ENCODE measurements at regions not wholly inside any gene's neighbourhood (a gene's known extent, or its start where the extent isn't known, plus 50 kb on each side); places are given as distances from the start of the nearest gene placed in this dataset.

DNA sequence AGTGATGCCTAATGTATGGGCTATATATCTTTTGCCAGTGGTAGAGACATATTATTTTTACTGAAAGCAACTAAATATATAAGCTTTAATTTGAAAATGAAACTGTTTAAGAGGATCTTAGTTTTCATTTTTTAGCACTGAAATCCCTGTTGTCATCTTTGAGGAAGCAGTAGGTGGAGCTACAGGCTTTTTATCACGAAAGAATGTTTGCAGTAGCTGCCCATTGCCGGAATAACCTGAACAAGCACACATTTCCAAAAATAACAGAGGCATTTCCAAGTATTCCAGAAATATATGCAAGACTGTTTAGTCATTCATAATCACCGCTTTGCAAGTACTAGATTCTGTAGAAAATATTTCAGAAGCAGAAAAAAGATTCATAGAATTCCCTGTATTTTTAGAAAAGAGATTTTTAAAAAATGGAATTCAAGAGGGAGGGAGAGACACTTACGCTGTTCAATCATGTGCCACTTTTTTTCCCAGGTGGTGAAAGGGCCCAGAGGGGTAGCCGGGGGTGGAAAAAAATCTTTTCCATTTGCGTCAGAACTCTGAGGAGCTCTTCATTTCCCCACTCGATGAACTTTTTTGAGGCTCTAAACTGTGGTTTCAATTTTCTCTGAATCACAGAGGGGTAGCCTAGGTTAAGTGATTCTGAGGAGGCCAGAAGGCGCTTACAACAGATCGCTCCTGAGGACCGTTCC, 142.5 kb upstream of the FERMT1 start:
- in situ Hi-C loops (cut with HindIII; ENCODE audit: low sequenced_read_pairs): loop anchor here (10.0 kb wide), 1 partner anchor 149 kb away; no protein-coding TSS in a partner anchor

GRCh38 chr20:6253396-6253795, 130.6 kb upstream of the FERMT1 start:
- in situ Hi-C loops (cut with HindIII; ENCODE audit: low sequenced_read_pairs): no loop called here

DNA sequence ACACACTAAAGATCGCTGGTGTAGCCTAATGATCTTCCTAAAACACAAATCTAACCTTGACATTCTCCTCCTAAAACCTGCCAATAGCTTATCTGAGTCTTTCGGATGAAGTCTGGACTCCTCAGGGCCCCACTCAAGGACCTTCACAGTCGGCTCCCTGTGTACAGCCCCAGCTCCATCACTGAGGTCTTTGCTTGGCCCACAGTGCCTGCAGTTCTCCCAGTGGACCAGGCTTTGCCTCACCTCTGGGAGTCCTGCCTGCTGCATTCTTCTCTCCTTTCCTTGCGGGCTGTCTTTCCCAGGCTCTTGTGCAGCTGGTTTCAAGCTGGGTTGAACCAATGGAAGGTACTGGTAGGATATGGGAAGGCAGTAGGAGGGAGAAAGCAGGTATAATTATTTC, 122.6 kb upstream of the FERMT1 start:
- in situ Hi-C loops (cut with HindIII; ENCODE audit: low sequenced_read_pairs): no loop called here

DNA sequence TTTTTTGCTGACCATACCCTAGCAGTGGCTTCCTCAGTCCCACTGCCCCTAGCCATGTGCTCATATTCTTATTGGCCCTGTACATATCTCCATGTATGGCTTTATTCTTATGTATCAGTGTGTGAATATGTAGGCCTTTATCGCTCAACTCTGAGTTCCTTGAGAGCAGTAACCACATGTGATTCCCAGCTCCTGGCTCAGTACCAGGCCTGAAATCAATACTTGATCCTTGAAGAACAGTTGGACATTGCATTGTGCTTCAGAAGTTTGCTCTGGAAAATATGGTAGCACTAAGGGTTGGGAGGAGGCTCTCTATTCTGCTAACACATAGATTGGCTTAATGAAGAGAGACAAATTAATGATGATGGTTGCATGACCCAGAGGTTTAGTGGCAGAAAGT, 118.8 kb upstream of the FERMT1 start:
- in situ Hi-C loops (cut with HindIII; ENCODE audit: low sequenced_read_pairs): no loop called here

- in situ Hi-C loops (cut with HindIII; ENCODE audit: low sequenced_read_pairs): no loop called here
Observed at GRCh38 chr20:6240059-6240458, 117.2 kb upstream of the FERMT1 start.

DNA sequence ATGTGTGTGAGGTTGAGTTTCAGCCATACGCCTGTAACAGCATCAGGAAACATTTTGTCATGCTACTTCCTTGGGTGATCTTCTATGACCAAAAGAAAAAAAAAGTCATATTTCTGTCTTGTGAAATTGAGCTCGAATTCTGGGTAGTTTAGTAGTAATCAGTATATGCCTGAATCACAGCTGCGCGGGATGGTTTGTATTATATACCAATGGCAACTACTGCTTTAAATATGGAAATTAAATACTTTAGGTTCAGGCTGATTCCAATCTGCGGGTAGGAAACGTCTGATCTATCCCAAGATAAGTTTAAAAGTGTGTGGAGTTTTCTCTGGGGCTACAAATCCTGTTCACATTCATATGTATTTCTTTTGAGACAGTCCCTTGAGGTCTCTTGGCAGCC, 115.6 kb upstream of the FERMT1 start:
- in situ Hi-C loops (cut with HindIII; ENCODE audit: low sequenced_read_pairs): no loop called here

DNA sequence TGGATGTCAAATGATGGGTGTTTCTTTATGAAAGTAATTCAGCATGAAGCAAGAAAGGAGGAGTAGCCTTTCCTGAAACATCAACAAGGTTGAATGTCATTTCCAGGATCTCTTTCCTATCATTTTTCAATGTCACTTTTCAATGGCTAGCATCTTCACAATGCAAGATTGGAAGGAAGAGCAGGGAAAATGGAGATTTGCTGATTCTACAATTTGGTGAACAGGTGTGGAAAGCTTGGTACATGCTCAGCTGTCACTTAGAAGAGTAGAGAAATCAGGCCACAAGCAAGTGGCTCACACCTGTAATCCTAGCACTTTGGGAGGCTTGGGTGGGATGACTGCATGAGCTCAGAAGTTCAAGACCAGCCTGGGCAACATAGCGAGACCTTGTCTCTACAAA, 112.7 kb upstream of the FERMT1 start:
- in situ Hi-C loops (cut with HindIII; ENCODE audit: low sequenced_read_pairs): no loop called here

DNA sequence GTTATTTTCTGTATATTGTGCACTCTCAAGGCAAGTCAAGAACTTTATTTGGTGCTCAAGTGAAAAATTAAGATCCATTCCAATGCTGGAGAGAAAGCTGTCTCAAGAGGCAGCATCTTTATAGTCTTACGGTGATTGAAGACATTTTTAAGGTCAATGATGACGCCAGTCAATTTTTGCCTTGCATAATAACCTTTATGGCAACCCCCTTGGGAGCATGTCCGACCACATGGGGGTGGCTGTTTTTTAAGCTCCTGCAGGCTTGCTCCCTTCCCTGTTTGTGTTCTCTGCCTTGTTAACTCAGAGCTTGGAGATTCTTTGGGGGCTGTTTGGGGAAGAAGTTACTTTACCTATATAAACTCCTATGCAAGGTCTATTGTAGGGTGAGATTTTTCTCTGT, 109.6 kb upstream of the FERMT1 start:
- in situ Hi-C loops (cut with HindIII; ENCODE audit: low sequenced_read_pairs): no loop called here

- in situ Hi-C loops (cut with HindIII; ENCODE audit: low sequenced_read_pairs): no loop called here
Observed at GRCh38 chr20:6231556-6231955, 108.7 kb upstream of the FERMT1 start.

DNA sequence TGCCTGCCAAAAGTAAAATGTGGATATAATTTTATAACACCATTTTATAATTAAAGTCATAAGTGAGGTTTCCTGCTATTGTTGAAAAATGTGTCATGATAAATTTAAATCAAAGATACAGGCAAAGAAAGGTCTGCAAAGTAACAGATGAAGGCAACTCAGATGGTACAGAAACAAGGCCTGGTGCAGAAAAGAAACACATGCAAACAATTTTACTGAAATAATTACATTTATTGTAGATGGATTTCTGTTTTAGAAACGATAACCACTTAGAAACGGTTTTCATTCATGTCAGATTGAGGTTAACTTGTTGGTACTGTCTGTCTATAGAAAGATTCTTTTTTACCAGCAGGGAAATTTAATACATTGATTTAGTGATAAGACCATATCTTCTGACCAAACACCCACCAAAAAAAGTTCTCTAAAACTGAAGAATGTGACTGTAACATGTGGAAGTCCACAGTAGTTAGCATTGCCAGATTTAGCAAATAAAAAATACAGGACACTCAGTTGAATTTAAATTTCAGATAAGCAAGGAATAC, 105.5 kb upstream of the FERMT1 start:
- in situ Hi-C loops (cut with HindIII; ENCODE audit: low sequenced_read_pairs): no loop called here

DNA sequence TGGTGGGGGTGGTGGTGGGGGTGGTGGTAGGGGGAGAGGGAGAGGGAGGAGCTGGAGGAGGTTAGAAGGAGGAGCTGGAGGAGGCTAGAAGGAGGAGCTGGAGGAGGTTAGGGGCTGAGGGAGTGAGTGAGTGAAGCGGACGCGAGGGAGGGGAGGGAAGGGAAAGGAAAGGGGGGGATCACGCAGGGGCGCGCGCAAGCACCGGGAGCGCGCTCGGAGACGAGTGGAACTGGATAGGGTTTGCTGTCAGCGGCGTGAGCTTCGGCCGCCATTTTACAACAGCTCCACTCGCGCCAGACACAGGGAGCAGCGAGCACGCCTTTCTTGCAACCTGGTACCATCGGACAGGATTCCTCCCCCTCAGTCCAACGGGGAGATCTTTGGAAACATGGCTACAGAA, 90.5 kb upstream of the FERMT1 start:
- in situ Hi-C loops (cut with HindIII; ENCODE audit: low sequenced_read_pairs): no loop called here

DNA sequence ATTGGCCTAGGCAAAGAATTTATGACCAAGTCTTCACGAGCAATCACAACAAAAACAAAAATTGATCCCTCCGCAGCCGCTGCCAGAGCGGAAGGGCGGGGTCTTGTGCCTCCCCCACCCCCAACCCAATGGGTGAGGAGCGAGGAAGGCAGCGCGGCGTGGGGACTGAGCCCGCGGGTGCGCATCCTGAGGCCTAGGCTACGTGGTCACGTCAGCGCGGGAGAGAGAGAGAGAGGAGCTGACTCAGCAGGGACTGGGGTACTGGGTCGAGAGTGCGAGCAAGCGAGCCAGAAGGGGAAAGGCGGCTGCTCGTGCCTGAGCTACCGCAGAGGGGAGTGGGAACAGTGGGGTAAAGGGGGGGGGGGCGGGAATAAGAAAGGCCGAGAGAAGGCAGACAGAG, 90.1 kb upstream of the FERMT1 start:
- in situ Hi-C loops (cut with HindIII; ENCODE audit: low sequenced_read_pairs): no loop called here

- in situ Hi-C loops (cut with HindIII; ENCODE audit: low sequenced_read_pairs): no loop called here
Observed at GRCh38 chr20:6209093-6209492, 86.3 kb upstream of the FERMT1 start.

GRCh38 chr20:6200092-6200491, 77.3 kb upstream of the FERMT1 start:
- in situ Hi-C loops (cut with HindIII; ENCODE audit: low sequenced_read_pairs): no loop called here

DNA sequence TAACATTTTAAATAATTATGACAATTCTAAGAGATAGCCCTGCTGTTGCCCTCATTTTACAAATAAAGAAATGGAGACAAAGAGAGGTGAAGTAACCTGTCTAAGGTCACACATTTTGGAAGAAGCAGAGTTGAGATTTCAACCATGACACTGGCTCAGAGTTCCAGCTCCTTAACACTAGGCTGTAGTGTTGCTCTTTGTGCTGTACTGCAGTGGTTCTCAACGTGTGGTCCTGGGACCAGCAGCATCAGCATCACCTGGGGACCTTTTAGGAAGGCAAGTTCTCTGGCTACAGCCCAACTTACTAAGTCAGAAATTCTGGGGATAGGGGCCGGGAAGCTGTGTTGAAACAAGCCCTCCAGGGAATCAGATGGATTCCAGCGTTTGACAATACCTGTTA, 62.4 kb upstream of the FERMT1 start:
- in situ Hi-C loops (cut with HindIII; ENCODE audit: low sequenced_read_pairs): no loop called here

DNA sequence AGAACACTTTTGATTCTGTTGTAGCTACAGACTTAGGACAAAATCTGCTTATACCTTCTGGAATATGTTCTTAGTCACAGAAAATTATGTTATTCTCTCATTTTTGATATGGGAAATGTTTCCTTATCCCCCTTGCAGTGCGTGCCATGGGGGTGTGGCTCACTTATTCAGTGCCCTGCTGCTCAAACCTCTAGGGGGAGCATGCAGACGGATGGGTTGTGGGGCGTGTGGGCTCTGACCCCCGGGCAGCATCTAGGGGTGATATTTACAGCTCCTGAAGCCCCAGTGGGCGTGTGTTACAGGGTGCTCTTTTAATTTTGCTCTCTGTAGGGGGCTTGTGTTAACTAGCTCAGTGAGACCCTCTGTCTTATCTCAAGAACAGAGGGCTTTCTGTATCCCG, 61.3 kb upstream of the FERMT1 start:
- in situ Hi-C loops (cut with HindIII; ENCODE audit: low sequenced_read_pairs): no loop called here

DNA sequence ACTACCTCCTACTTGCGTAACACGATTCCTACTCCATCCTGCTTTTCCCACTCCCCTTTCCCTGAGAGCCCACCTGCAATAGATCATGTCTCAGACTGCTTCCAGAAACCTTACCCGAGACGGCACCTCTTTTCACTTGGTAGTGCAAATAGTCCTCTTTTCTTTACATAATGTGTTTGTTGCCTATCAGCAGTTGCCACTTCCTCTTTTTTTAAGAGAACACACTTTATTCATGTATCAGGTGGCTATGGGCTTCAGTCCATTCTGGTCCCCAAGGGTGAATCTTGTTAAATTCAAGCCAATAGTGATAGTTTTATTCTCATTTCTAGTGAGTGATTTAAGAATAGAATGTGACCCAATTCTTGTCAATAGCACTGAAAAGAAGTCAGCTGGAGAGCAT, 57.7 kb upstream of the FERMT1 start:
- in situ Hi-C loops (cut with HindIII; ENCODE audit: low sequenced_read_pairs): no loop called here

DNA sequence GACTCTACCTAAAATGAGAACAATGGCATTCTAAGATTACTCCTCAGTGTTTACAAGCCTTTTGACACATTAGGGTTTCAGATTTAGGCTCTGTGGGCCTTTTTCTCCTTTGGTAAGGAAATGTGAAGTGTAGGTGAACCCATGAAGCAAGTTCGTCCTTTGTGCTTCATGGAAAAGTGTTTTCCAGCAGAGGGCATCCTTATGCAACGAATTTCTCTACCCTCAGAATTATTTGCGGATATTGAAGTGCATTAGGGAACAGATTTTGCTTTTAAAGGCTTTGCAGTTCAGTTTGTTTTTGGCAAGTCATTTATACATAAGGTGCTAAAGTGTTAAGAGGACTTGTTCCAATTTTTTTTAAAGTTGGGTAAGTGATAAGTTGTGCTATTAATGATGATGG, 55.7 kb upstream of the FERMT1 start:
- in situ Hi-C loops (cut with HindIII; ENCODE audit: low sequenced_read_pairs): no loop called here

- in situ Hi-C loops (cut with HindIII; ENCODE audit: low sequenced_read_pairs): no loop called here
Observed at GRCh38 chr20:6173481-6173880, 50.7 kb upstream of the FERMT1 start.
